Panc1 (cell line): ENCODE measurements at regions not wholly inside any gene's neighbourhood (a gene's known extent, or its start where the extent isn't known, plus 50 kb on each side); places are given as distances from the start of the nearest gene placed in this dataset.

Experiments
- ATAC-seq: fragments of 200-7000 bp; cut with Tn5 transposase; 2 replicates; pipeline ENCODE4 v1.9.1; 2020; ENCODE audit warnings: mild to moderate bottlenecking, moderate library complexity
- BruUV-seq: library from RNA; stranded (reverse); fragments of 400-500 nt; replicated peaks from 2 replicates; lab custom pipeline; 2021; lab: Mats Ljungman, UMichigan
- CTCF ChIA-PET: fragments of 300-600 bp; sonication (Branson Sonifier 250); formaldehyde crosslinking; loops from one replicate; lab custom pipeline; 2022; ENCODE audit warnings: antibody characterized with exemption; lab: Charles Lee
- POLR2A ChIA-PET: fragments of 300-600 bp; sonication (Branson Sonifier 250); formaldehyde crosslinking; loops from one replicate; lab custom pipeline; 2022; ENCODE audit warnings: antibody characterized with exemption; lab: Charles Lee
- DNase-seq: peaks from one replicate; pipeline ENCODE4 v3.0.0-alpha.2; 2010; ENCODE audit warnings: low read depth, low spot score
- H3K27ac ChIP-seq: 2 replicates; pipeline ENCODE4 v1.5.1; 2011; ENCODE audit warnings: mild to moderate bottlenecking, low read length, inconsistent platforms
- H3K27me3 ChIP-seq: fragments of 200-500 bp; sonication (Bioruptor generic); 2 replicates; pipeline ENCODE4 v1.6.0; 2014; ENCODE audit warnings: low read length, inconsistent platforms; ENCODE audit not compliant: control insufficient read depth, insufficient read depth
- H3K36me3 ChIP-seq: fragments of 200-500 bp; sonication (Bioruptor generic); 2 replicates; pipeline ENCODE4 v1.5.1; 2014; ENCODE audit warnings: inconsistent platforms, mild to moderate bottlenecking, low read length, moderate library complexity; ENCODE audit not compliant: control insufficient read depth, insufficient read depth
- H3K4me1 ChIP-seq: 2 replicates; pipeline ENCODE4 v1.5.1; 2011; ENCODE audit warnings: inconsistent platforms, mild to moderate bottlenecking, low read length, moderate library complexity; ENCODE audit not compliant: control insufficient read depth, insufficient read depth
- H3K4me3 ChIP-seq, 2 experiments: 2 replicates each; pipeline ENCODE4 v1.5.1; 2011 to 2012; ENCODE audit warnings: low read depth in 2 of 2, low read length in 2 of 2, mild to moderate bottlenecking in 2 of 2, inconsistent platforms in 1 of 2, moderate library complexity in 1 of 2
- H3K9me3 ChIP-seq: fragments of 200-500 bp; sonication (Bioruptor generic); 2 replicates; pipeline ENCODE4 v1.5.1; 2014; ENCODE audit warnings: low read depth, mild to moderate bottlenecking, inconsistent platforms, low read length, moderate library complexity; ENCODE audit not compliant: control insufficient read depth, insufficient read depth
- CTCF ChIP-seq: fragments of 450-650 bp; IDR thresholded peaks from 2 replicates; pipeline ENCODE4 v1.5.1; 2017; ENCODE audit warnings: mild to moderate bottlenecking
- POLR2AphosphoS5 ChIP-seq: IDR thresholded peaks from 2 replicates; pipeline ENCODE4 v1.6.1; 2012; ENCODE audit warnings: mild to moderate bottlenecking, low read depth, low read length, moderate library complexity
- SIN3A ChIP-seq: IDR thresholded peaks from 2 replicates; pipeline ENCODE4 v1.6.1; 2012; ENCODE audit warnings: low read depth, mild to moderate bottlenecking, low read length, moderate library complexity, borderline replicate concordance; ENCODE audit not compliant: insufficient read depth
- TCF7L2 ChIP-seq: IDR thresholded peaks from 2 replicates; pipeline ENCODE4 v1.6.1; 2011; ENCODE audit warnings: mild to moderate bottlenecking, low read depth, low read length, inconsistent platforms
- in situ Hi-C: cut with HindIII; loops from 2 replicates; pipeline ENCODE4 v1.10.0; 2016; ENCODE audit warnings: low sequenced_read_pairs, low pct_unique_long_range_greater_than_20kb
- intact Hi-C: fragments of 100-400 bp; cut with micrococcal nuclease; formaldehyde crosslinking; loops from one replicate; pipeline ENCODE4 v1.10.0; 2022; ENCODE audit not compliant: unreplicated experiment
- TF ChIP-seq, protein P1 (sequence below), 2 experiments: IDR thresholded peaks; 2 replicates each; pipeline ENCODE4 v1.6.1; 2011 to 2012; ENCODE audit warnings: low read depth in 2 of 2, control low read depth in 1 of 2, low read length in 1 of 2, mild to moderate bottlenecking in 1 of 2, moderate library complexity in 1 of 2; ENCODE audit not compliant: insufficient read depth in 1 of 2

DNA sequence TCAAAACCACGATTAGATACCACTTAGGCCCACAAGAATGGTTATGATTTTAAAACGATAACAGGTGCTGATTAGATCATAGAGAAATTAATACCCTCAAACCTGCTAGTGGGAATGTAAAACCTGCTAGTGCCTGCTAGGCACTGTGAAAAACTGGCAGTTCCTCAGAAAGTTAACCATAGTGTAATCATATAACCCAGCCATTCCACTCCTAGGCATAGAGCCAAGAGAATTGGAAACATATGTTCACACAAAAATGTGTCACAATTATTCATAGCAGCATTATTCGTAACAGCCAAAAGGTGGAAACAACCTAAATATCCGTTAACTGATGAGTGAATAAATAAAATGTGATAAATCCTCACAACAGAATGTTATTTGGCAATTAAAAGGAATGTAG, 122.2 kb upstream of the SYN3 start:
- CTCF ChIA-PET = no interaction called here
- POLR2A ChIA-PET = no interaction called here
- no peak overlapping the region for H3K27ac ChIP-seq
- intact Hi-C loops = no loop called here
- TF ChIP-seq SIN3A = no peak
- TF ChIP-seq POLR2AphosphoS5 = no peak
- no peak for TF ChIP-seq CTCF
- TF ChIP-seq TCF7L2 = no peak
- TF ChIP-seq, protein P1, sequence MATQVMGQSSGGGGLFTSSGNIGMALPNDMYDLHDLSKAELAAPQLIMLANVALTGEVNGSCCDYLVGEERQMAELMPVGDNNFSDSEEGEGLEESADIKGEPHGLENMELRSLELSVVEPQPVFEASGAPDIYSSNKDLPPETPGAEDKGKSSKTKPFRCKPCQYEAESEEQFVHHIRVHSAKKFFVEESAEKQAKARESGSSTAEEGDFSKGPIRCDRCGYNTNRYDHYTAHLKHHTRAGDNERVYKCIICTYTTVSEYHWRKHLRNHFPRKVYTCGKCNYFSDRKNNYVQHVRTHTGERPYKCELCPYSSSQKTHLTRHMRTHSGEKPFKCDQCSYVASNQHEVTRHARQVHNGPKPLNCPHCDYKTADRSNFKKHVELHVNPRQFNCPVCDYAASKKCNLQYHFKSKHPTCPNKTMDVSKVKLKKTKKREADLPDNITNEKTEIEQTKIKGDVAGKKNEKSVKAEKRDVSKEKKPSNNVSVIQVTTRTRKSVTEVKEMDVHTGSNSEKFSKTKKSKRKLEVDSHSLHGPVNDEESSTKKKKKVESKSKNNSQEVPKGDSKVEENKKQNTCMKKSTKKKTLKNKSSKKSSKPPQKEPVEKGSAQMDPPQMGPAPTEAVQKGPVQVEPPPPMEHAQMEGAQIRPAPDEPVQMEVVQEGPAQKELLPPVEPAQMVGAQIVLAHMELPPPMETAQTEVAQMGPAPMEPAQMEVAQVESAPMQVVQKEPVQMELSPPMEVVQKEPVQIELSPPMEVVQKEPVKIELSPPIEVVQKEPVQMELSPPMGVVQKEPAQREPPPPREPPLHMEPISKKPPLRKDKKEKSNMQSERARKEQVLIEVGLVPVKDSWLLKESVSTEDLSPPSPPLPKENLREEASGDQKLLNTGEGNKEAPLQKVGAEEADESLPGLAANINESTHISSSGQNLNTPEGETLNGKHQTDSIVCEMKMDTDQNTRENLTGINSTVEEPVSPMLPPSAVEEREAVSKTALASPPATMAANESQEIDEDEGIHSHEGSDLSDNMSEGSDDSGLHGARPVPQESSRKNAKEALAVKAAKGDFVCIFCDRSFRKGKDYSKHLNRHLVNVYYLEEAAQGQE (IDR thresholded peaks at IDR 0.05; ENCODE audit: insufficient read depth in 1 of 2, low read depth in 2 of 2, low read length in 1 of 2) = no peak
- no peaks in the 10 kb centered on the region for H3K4me1 ChIP-seq
- BruUV-seq = no TSS peak
- DNase-seq (no peak), ATAC-seq (no peak)
- no peak overlapping the region for H3K4me3 ChIP-seq
- in situ Hi-C loops = no loop called here
- H3K9me3 ChIP-seq = no peaks in the 10 kb centered on the region
- no peaks in the 10 kb centered on the region for H3K36me3 ChIP-seq
- H3K27me3 ChIP-seq = no peaks in the 10 kb centered on the region

- ChIA-PET POLR2A (no interaction called here), CTCF (no interaction called here)
- intact Hi-C loops (no loop called here), in situ Hi-C loops (no loop called here)
- no peak overlapping the region for H3K27ac ChIP-seq
- no peaks in the 10 kb centered on the region for H3K27me3 ChIP-seq
- ATAC-seq (no peak), DNase-seq (no peak)
- TF ChIP-seq SIN3A = no peak
- TF ChIP-seq, protein P1 (IDR thresholded peaks at IDR 0.05; ENCODE audit: insufficient read depth in 1 of 2, low read depth in 2 of 2, low read length in 1 of 2) = no peak
- TF ChIP-seq CTCF = no peak
- no peak for TF ChIP-seq TCF7L2
- H3K4me1 ChIP-seq = no peaks in the 10 kb centered on the region
- BruUV-seq = no TSS peak
- no peaks in the 10 kb centered on the region for H3K9me3 ChIP-seq
- H3K4me3 ChIP-seq = no peak overlapping the region
- no peaks in the 10 kb centered on the region for H3K36me3 ChIP-seq
These were observed 110.0 kb upstream of the SYN3 start for GRCh38 chr22:33167998-33168790.
